Activated naive CD4-positive, alpha-beta T cell treated with anti-CD3 and anti-CD28 coated beads, Interleukin-2, amount 10 ng/mL, durations not matched to agents 7 days and 5 days (primary cell): ENCODE measurements at regions not wholly inside any gene's neighbourhood (a gene's known extent, or its start where the extent isn't known, plus 50 kb on each side); places are given as distances from the start of the nearest gene placed in this dataset.
"Not testable (repeated sequence)": the region's sequence is repeated elsewhere in the genome, so short reads cannot be mapped to it uniquely, and the experiment has no call there.

Source experiments
- CTCF ChIA-PET: fragments of 350-600 bp; sonication (Branson Sonifier 250); formaldehyde crosslinking; loops from one replicate; lab custom pipeline; 2021; ENCODE audit warnings: antibody characterized with exemption; lab: Charles Lee
- DNase-seq: peaks from one replicate; pipeline ENCODE4 v3.0.0-alpha.2; 2020
- H3K27ac Mint-ChIP-seq: one replicate; pipeline ENCODE4 v1.8.0; 2021; ENCODE audit warnings: mild to moderate bottlenecking, moderate library complexity, mixed read lengths
- H3K27me3 Mint-ChIP-seq: one replicate; pipeline ENCODE4 v1.8.0; 2021; ENCODE audit warnings: mild to moderate bottlenecking, mixed read lengths
- H3K36me3 Mint-ChIP-seq: one replicate; pipeline ENCODE4 v1.8.0; 2021; ENCODE audit warnings: mixed read lengths
- H3K4me1 Mint-ChIP-seq: one replicate; pipeline ENCODE4 v1.8.0; 2021; ENCODE audit warnings: mixed read lengths
- H3K4me3 Mint-ChIP-seq: one replicate; pipeline ENCODE4 v1.8.0; 2021; ENCODE audit warnings: mild to moderate bottlenecking, moderate library complexity, mixed read lengths
- H3K9me3 Mint-ChIP-seq: one replicate; pipeline ENCODE4 v1.8.0; 2021; ENCODE audit warnings: mixed read lengths

DNA sequence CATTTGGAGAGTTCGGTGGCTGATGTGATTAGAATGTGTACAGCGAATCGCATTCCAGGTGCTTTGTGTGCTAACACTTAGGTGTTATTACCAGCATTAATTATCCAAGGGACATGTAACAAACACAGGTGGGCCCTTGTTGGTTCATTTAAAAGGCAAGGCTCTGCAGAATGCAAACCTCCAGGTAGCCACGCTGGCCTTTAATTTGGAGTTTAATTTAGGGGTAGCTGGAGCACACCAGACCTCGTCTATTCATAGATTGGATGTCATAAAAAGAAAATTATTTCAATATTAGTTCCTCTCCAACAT, 191.1 kb downstream of the MAT2B start:
- Mint-ChIP-seq H3K9me3 (no peaks in the 10 kb centered on the region), H3K27me3 (no peaks in the 10 kb centered on the region), H3K4me1 (no peaks in the 10 kb centered on the region), H3K4me3 (no peak overlapping the region), H3K36me3 (no peaks in the 10 kb centered on the region), H3K27ac (no peak overlapping the region)
- DNase-seq, result no peak
- CTCF ChIA-PET, result no interaction called here

DNA sequence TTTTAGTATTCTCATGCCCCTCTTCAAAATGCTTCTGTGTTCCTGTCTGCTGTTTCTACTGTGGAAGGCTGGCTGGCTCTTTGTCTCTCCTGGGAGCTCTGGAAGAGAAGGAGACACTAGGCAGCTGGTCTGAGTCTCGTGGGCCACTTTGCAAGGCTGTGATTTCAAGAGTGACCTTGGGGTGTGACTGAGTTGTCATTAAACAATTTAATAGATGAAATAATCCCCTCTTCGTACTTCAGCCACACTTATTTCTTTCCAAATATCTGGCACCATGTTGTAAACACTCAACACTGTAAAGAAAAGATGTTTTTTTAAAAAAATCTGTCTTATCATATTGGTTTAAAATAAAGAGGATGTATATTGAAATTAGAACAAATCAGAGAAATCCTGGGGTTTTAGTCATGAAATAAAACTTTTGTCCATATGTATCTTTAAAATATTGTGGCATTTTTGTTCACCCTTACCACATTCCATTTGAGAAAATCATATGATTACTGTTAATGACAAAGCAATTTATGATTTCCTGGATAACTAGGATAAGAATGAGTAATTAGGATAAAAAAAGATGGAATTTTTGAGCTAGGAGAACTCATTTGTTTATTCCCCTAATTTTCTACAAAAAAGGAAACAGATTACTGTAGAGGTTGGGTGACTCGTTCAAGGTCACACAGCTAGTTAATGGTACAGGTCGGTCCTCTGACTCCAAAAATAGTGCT, 200.8 kb downstream of the MAT2B start:
- CTCF ChIA-PET, result no interaction called here
- Mint-ChIP-seq H3K9me3 (no peaks in the 10 kb centered on the region), H3K36me3 (no peaks in the 10 kb centered on the region), H3K27ac (no peak overlapping the region), H3K4me1 (no peaks in the 10 kb centered on the region), H3K4me3 (no peak overlapping the region), H3K27me3 (no peaks in the 10 kb centered on the region)
- no peak for DNase-seq

DNA sequence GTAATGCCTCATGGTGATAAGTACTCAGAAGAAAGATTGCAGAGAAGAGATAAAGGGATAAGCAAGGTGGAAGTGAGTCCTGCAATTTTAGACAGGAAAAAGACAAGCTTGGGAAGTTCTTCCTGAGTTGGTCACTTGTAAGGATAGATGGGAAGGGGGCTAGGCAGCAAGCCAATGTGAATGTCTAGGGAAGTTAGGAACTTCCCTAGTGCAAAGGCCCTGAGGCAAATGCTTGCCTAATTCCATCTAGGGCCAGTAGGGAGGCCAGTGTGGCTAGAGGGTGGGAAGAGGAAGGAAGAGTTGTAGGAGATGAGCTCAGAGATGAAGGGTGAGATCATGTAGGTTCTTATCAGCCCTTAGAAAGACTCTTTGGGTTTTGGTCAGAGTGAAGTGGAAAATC, 206.6 kb downstream of the MAT2B start:
- H3K4me1 Mint-ChIP-seq, result no peaks in the 10 kb centered on the region
- H3K27me3 Mint-ChIP-seq, result no peaks in the 10 kb centered on the region
- no peak for DNase-seq
- CTCF ChIA-PET, result no interaction called here
- H3K9me3 Mint-ChIP-seq, result no peaks in the 10 kb centered on the region
- no peak overlapping the region for H3K4me3 Mint-ChIP-seq
- no peak overlapping the region for H3K27ac Mint-ChIP-seq
- no peaks in the 10 kb centered on the region for H3K36me3 Mint-ChIP-seq

DNA sequence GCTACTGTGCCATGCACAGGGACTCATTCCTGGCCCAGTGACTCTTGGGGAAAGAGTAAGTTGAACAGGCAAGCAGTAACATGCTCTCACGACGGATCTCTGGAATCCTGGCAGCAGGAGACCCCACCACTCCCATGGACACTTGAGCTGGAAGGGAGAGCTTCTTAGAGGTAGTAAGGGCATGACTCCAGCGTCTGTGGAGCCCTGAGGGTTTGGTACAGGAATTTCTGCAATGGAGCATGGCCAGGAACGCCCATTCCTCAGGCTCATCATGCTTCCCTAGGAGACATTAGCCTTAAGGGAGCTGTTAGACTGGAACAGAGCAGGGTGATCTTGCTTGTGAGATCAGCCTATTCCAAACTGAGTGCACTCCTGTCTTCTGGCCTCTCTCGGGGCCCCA, 212.9 kb downstream of the MAT2B start:
- H3K4me3 Mint-ChIP-seq, result no peak overlapping the region
- no peaks in the 10 kb centered on the region for H3K27me3 Mint-ChIP-seq
- H3K36me3 Mint-ChIP-seq, result no peaks in the 10 kb centered on the region
- no peaks in the 10 kb centered on the region for H3K4me1 Mint-ChIP-seq
- CTCF ChIA-PET, result no interaction called here
- no peak overlapping the region for H3K27ac Mint-ChIP-seq
- DNase-seq, result no peak
- no peaks in the 10 kb centered on the region for H3K9me3 Mint-ChIP-seq

DNA sequence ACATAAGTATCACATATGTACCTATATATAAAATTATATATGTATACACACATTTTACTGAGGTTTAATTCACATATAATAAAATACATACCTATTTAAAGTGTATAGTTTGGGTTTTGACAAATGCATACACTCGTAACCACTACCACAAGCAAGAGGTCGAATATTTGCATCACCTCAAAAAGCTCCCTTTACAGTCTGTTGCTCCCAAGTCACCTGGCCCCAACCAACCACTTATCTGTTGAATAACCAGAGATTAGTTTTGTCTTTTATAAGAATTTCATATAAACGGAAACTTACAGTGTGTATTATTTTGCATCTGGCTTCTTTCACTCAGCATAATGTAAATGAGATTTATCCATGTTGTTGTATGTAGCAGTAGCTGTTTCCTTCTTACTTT, 218.9 kb downstream of the MAT2B start:
- no peak for DNase-seq
- H3K36me3 Mint-ChIP-seq, result no peaks in the 10 kb centered on the region
- CTCF ChIA-PET, result no interaction called here
- H3K27ac Mint-ChIP-seq, result no peak overlapping the region
- no peak overlapping the region for H3K4me3 Mint-ChIP-seq
- no peaks in the 10 kb centered on the region for H3K4me1 Mint-ChIP-seq
- H3K9me3 Mint-ChIP-seq, result no peaks in the 10 kb centered on the region
- no peaks in the 10 kb centered on the region for H3K27me3 Mint-ChIP-seq

DNA sequence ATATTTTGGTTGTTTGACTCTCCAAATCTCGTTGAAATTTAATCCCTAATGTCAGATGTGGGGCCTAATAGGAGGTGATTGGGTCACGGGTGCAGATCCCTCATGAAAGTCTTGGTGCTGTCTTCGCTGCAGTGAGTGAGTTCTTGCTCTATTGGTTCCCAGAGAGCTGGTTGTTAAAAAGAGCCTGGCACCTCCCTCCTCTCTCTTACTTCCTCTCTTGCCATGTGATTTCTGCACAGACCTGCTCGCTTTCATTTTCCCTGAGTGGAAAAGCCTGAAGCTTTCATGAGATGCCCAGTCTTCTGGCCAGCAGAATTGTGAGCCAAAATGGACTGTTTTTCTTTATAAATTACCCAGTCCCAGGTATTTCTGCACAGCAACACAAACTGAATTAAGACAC, 221.6 kb downstream of the MAT2B start:
- Mint-ChIP-seq H3K36me3 (no peaks in the 10 kb centered on the region), H3K4me3 (no peak overlapping the region), H3K27me3 (no peaks in the 10 kb centered on the region), H3K27ac (no peak overlapping the region), H3K9me3 (no peaks in the 10 kb centered on the region), H3K4me1 (no peaks in the 10 kb centered on the region)
- CTCF ChIA-PET, result no interaction called here
- DNase-seq, result no peak

DNA sequence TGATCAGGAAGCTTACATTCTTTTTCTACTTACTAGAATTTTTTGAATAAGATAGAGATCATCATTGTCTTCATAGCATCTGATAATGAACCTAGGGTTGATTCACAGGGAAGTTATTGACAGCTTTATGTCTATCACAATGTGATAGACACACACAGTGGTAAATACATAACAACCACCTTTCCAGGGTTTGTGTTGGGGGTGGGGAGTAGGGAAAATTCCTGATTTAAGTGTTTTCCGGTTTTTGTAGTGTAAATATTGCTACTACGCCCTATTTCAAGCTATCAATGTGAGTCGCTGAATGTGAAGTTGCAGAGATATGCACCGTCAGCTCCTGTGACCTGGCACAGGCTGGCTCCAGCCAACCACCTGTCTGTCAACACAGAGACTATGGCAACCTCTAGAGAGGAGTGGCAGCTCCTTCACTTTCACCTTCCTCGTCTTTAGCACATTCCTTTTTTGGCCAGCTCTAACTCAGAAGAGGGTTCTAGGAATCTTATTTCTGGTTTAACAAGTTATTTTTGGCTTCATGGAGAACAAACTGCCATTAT, 224.9 kb downstream of the MAT2B start:
- Mint-ChIP-seq H3K27ac (no peak overlapping the region), H3K27me3 (no peaks in the 10 kb centered on the region), H3K4me1 (no peaks in the 10 kb centered on the region), H3K4me3 (no peak overlapping the region), H3K36me3 (no peaks in the 10 kb centered on the region), H3K9me3 (no peaks in the 10 kb centered on the region)
- no peak for DNase-seq
- CTCF ChIA-PET, result no interaction called here

DNA sequence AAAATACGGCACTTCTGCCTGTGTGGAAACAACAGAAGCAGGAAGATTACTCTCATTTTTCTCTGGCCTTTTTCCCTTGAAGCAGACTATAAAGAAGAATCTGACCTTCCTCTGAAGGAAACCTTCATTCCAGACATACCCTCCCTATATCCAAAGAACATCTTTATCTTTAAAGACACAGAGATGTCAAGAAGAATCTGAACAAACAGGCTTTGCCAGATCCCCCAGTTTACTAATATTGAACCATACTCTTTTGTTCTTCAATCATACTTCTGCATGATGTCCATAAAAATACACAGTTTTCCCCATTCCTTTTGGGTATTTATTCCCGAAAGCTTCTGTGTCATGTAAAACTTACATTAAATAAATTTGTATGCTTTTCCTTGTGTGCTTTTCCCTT, 225.8 kb downstream of the MAT2B start:
- Mint-ChIP-seq H3K36me3 (no peaks in the 10 kb centered on the region), H3K27me3 (no peaks in the 10 kb centered on the region), H3K9me3 (no peaks in the 10 kb centered on the region), H3K4me3 (no peak overlapping the region), H3K4me1 (no peaks in the 10 kb centered on the region), H3K27ac (no peak overlapping the region)
- CTCF ChIA-PET, result no interaction called here
- no peak for DNase-seq

DNA sequence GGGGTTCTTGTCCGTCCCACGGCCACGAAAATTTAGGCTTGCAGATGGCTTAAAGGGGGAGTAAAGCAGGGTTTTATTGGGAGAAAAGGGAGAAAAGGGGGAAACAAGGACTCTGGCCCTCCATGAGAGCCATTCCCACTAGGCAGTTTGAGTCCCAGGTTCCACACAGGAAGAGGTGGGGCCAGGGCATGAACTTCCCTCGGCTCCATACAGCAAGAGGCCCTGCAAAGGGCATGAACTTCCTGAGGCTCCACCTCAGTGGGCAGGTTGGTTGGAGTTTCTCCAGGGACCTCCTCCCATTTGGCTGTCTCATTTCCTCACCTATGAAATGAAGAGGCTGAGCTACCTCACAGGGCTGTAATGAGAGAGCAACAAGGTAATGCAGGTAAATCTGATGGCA, 229.7 kb downstream of the MAT2B start:
- CTCF ChIA-PET, result no interaction called here
- H3K36me3 Mint-ChIP-seq, result no peaks in the 10 kb centered on the region
- H3K4me1 Mint-ChIP-seq, result no peaks in the 10 kb centered on the region
- DNase-seq, result no peak
- H3K4me3 Mint-ChIP-seq, result no peak overlapping the region
- no peaks in the 10 kb centered on the region for H3K27me3 Mint-ChIP-seq
- H3K27ac Mint-ChIP-seq, result no peak overlapping the region
- no peaks in the 10 kb centered on the region for H3K9me3 Mint-ChIP-seq

DNA sequence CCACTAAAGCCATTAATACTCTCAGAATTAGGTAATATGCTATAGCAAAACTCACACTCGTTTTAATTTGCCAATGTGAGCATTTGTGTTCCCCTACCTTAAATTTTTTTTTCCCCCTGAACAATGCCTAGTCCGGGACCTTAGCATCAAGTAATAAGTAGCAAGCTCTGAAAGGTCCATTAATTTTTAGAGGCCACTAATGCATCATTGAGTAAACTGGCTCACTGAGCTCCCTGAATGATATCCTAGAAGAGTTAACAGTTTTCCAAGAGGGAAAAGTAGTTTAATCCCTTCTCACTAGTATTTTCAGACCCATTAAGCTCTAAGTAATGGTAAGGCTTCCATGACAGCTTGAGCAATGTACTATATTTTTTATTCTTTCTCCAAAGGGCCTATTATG, 242.2 kb downstream of the MAT2B start:
- H3K27ac Mint-ChIP-seq, result no peak overlapping the region
- CTCF ChIA-PET, result no interaction called here
- no peaks in the 10 kb centered on the region for H3K4me1 Mint-ChIP-seq
- H3K4me3 Mint-ChIP-seq, result no peak overlapping the region
- peaks cover 6% of the 10 kb centered on the region for H3K9me3 Mint-ChIP-seq
- H3K27me3 Mint-ChIP-seq, result no peaks in the 10 kb centered on the region
- no peak for DNase-seq
- no peaks in the 10 kb centered on the region for H3K36me3 Mint-ChIP-seq

DNA sequence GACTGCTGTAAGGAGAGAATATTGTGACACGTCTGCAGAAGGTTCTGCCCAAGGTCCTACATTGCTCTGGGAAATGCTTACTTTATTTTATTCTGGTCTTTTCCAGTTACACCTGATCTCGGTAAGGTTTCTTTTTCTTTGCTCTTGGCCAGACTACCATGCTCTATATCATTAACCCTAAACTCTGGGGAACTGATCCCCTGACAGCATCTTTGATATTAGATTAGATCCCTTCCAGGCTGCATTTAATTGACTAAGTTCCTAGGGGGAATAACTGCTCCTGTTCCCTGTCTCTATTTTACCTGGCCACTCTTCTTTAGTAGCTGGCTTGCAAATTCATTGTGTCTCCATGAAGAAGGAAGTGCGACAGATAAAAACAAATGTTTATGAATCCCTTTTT, 243.5 kb downstream of the MAT2B start:
- Mint-ChIP-seq H3K27me3 (no peaks in the 10 kb centered on the region), H3K4me3 (no peak overlapping the region), H3K27ac (no peak overlapping the region), H3K36me3 (no peaks in the 10 kb centered on the region), H3K9me3 (peaks cover 6% of the 10 kb centered on the region), H3K4me1 (no peaks in the 10 kb centered on the region)
- no peak for DNase-seq
- CTCF ChIA-PET, result interaction anchor here (0.6 kb wide), 1 partner anchor 1608 kb away, joined by 3 read pairs; no protein-coding TSS in a partner anchor

DNA sequence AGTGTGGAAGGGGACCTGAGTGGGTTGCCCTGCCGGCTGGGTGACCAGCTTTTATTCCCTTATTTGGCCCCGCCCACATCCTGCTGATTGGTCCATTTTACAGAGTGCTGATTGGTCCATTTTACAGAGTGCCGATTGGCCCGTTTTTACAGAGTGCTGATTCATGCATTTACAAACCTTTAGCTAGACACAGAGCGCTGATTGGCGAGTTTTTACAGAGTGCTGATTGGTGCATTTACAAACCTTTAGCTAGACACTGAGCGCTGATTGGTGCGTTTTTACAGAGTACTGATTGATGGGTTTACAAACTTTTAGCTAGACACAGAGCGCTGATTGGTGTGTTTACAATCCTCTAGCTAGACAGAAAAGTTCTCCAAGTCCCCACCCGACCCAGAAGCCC, 245.0 kb downstream of the MAT2B start:
- CTCF ChIA-PET, H3K27me3 Mint-ChIP-seq, H3K36me3 Mint-ChIP-seq, H3K4me3 Mint-ChIP-seq, H3K27ac Mint-ChIP-seq, DNase-seq, H3K9me3 Mint-ChIP-seq, H3K4me1 Mint-ChIP-seq: not testable (repeated sequence)

DNA sequence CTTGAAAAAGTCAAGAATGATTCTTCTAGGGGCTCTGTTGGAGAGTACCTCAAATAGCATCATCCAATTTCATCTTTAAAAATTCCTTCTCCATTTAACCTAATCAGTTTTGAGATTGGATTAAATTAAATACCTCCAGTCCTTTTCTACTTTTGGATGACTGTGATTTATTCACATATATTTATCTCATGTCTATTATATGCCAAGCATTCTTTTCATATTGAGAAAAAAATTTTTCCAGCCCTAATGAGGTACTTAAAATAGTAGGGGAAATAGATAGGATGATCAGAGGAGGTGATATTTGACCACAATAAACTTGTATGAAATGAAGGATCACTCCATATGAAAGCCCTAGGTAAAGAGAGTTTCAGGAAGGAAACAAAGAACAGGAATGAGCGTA, 250.1 kb downstream of the MAT2B start:
- H3K27ac Mint-ChIP-seq, result no peak overlapping the region
- CTCF ChIA-PET, result no interaction called here
- H3K9me3 Mint-ChIP-seq, result peaks cover 3% of the 10 kb centered on the region
- H3K4me1 Mint-ChIP-seq, result no peaks in the 10 kb centered on the region
- no peaks in the 10 kb centered on the region for H3K27me3 Mint-ChIP-seq
- H3K36me3 Mint-ChIP-seq, result no peaks in the 10 kb centered on the region
- no peak for DNase-seq
- no peak overlapping the region for H3K4me3 Mint-ChIP-seq

DNA sequence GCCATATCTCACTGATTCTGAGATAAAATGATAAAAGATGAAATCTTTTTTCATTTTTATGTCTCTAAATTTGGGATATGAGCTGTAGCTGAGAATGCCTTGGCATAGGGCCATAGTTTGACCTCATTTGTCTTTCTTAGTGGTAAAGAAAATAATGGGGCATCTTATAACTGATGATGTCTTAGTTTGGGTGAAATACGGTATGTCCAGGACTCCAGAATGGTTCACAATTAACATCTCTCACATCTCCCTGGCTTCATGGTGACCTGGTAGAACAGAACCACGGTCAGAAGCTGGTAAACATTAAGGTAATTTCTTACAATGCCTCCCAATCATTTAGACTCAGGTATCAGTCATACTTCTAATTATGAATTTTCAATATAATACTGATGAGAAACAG, 250.8 kb downstream of the MAT2B start:
- H3K9me3 Mint-ChIP-seq, result no peaks in the 10 kb centered on the region
- no peak overlapping the region for H3K27ac Mint-ChIP-seq
- no peaks in the 10 kb centered on the region for H3K4me1 Mint-ChIP-seq
- no peaks in the 10 kb centered on the region for H3K27me3 Mint-ChIP-seq
- no peak for DNase-seq
- no peaks in the 10 kb centered on the region for H3K36me3 Mint-ChIP-seq
- H3K4me3 Mint-ChIP-seq, result no peak overlapping the region
- CTCF ChIA-PET, result no interaction called here

DNA sequence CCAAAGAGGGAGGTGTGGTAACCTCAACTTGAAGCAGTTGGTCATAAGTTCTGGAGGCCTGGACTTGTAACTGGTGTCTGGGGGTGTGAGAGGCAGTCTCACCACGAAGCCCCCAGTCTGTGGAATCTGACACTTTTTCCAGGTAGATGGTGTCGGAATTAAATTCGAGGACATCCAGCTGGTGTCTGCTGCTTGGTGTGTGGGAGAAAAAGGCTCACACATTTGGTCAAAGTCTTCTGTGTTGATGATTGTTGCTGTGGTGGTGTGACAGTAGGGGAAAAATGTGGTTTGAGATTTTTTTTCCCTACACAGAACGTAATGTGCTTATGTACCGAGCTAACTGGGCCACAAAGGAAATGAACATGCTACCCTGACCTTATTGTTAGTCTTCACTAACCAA, 251.9 kb downstream of the MAT2B start:
- no peak for DNase-seq
- no peak overlapping the region for H3K27ac Mint-ChIP-seq
- no peaks in the 10 kb centered on the region for H3K36me3 Mint-ChIP-seq
- no peak overlapping the region for H3K4me3 Mint-ChIP-seq
- H3K4me1 Mint-ChIP-seq, result no peaks in the 10 kb centered on the region
- no peaks in the 10 kb centered on the region for H3K27me3 Mint-ChIP-seq
- CTCF ChIA-PET, result no interaction called here
- no peaks in the 10 kb centered on the region for H3K9me3 Mint-ChIP-seq

DNA sequence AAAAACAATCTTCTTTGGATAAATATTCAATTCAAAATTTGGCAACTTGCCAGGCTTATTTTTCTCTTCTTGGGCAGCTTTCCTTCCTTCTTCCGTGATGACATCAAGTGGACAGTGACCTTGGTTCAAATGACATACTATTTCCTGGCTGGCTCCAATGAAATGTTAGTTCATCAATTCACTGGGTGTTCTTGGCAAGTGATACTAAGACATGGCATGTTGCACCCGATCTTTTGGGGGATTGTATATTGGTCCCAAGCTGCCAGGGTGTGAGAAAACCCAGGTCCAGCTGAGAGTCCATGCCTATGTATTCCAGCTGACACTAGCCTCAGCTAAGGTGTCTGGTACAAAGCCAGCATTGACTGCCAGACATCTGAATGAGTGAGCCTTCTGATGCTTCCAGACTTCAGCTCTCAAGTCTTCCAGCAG, 252.9 kb downstream of the MAT2B start:
- H3K27me3 Mint-ChIP-seq, result no peaks in the 10 kb centered on the region
- H3K27ac Mint-ChIP-seq, result no peak overlapping the region
- no peak for DNase-seq
- no peaks in the 10 kb centered on the region for H3K4me1 Mint-ChIP-seq
- CTCF ChIA-PET, result no interaction called here
- H3K9me3 Mint-ChIP-seq, result no peaks in the 10 kb centered on the region
- H3K4me3 Mint-ChIP-seq, result no peak overlapping the region
- H3K36me3 Mint-ChIP-seq, result no peaks in the 10 kb centered on the region
